NT2/D1 (cell line): ENCODE measurements at regions not wholly inside any gene's neighbourhood (a gene's known extent, or its start where the extent isn't known, plus 50 kb on each side); places are given as distances from the start of the nearest gene placed in this dataset.
"Not testable (repeated sequence)": the region's sequence is repeated elsewhere in the genome, so short reads cannot be mapped to it uniquely, and the experiment has no call there.

Source experiments
- DNase-seq: peaks from one replicate; pipeline ENCODE4 v3.0.0-alpha.2; 2011; ENCODE audit warnings: low read depth, low spot score
- H3K27me3 ChIP-seq: 2 replicates; pipeline ENCODE4 v1.6.0; 2011; ENCODE audit warnings: mild to moderate bottlenecking; ENCODE audit not compliant: insufficient read length, insufficient read depth
- H3K36me3 ChIP-seq: 2 replicates; pipeline ENCODE4 v1.6.1; 2011; ENCODE audit warnings: mild to moderate bottlenecking, low read length, mixed read lengths; ENCODE audit not compliant: insufficient read depth, insufficient read length
- H3K4me1 ChIP-seq: 2 replicates; pipeline ENCODE4 v1.5.1; 2011; ENCODE audit not compliant: insufficient read depth, insufficient read length
- H3K4me3 ChIP-seq: 2 replicates; pipeline ENCODE4 v1.5.1; 2011; ENCODE audit warnings: low read depth; ENCODE audit not compliant: insufficient read length
- H3K9ac ChIP-seq: 2 replicates; pipeline ENCODE4 v1.6.0; 2011; ENCODE audit warnings: low read depth; ENCODE audit not compliant: insufficient read length
- H3K9me3 ChIP-seq: 2 replicates; pipeline ENCODE4 v1.5.1; 2011; ENCODE audit warnings: mild to moderate bottlenecking, low read length; ENCODE audit not compliant: insufficient read depth
- SUZ12 ChIP-seq: IDR thresholded peaks from 2 replicates; pipeline ENCODE4 v1.6.1; 2011; ENCODE audit not compliant: insufficient read length, insufficient read depth; ENCODE audit errors: extremely low read depth
- YY1 ChIP-seq: IDR thresholded peaks from 2 replicates; pipeline ENCODE4 v1.6.1; 2011; ENCODE audit not compliant: insufficient read length, insufficient read depth
- ZNF274 ChIP-seq: IDR thresholded peaks from 2 replicates; pipeline ENCODE4 v1.6.1; 2011; ENCODE audit warnings: mild to moderate bottlenecking, low read depth, low read length

DNA sequence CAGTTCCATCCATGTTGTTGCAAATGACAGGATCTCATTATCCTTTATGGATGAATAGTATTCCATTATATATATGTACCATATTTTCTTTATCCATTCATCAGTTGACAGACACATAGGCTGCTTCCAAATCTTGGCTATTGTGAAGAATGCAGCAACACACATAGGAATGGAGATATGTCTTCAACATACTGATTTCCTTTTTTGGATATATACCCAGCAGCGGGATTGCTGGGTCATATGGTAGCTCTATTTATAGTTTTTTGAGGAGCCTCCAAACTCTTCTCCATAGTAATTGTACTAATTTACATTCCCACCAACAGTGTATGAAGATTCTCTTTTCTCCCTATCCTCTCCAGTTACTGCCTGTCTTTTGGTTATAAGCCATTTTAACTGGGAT is 383.9 kb upstream of the CHORDC1 start:
- no peak for DNase-seq
- no peaks in the 10 kb centered on the region for H3K27me3 ChIP-seq
- H3K36me3 ChIP-seq: no peaks in the 10 kb centered on the region
- H3K4me3 ChIP-seq: no peak overlapping the region
- H3K4me1 ChIP-seq: no peaks in the 10 kb centered on the region
- H3K9me3 ChIP-seq: no peaks in the 10 kb centered on the region
- TF ChIP-seq YY1: no peak
- no peak for TF ChIP-seq SUZ12
- no peak for TF ChIP-seq ZNF274
- H3K9ac ChIP-seq: no peak overlapping the region

DNA sequence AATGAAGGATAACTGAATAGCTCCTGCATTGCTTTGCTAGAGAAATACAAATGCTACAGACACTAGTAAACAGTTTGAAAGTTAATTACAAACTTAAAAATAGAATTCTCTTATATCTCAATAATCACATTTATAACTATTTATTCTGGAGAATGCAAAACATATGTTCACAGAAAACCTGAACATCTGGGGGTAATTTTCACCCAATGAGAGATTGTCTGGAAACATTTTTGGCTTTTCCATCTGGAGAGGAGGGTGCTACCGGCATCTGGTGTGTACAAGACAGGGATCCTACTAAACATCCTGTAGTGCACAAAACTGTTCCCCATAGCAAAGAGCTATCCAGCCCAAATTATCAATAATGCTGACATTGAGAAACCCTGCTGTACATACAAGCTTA is 378.4 kb upstream of the CHORDC1 start:
- Histone ChIP-seq H3K4me1 (no peaks in the 10 kb centered on the region), H3K9ac (no peak overlapping the region), H3K9me3 (no peaks in the 10 kb centered on the region), H3K4me3 (no peak overlapping the region), H3K27me3 (no peaks in the 10 kb centered on the region), H3K36me3 (no peaks in the 10 kb centered on the region)
- TF ChIP-seq SUZ12: no peak
- TF ChIP-seq ZNF274: no peak
- TF ChIP-seq YY1: no peak
- no peak for DNase-seq

DNA sequence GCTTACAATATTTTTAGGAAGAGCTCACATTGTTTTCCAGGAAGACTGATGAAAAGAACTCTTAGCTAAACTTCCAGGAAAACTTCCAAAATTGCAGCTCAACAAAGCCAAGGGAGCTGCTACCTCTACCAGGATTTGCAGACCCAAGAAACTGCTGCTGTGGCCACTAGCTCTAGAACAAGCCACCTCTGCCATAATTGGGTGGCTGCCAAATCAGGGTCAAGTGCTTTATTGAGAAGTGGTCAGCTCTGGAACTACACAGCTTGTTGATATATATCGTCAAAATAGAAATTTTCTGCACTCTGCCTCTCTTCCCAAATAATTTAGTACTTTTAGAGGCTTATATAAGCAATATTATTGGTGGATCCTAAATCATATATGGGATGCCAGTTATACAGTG is 371.8 kb upstream of the CHORDC1 start:
- Histone ChIP-seq H3K9me3 (no peaks in the 10 kb centered on the region), H3K36me3 (no peaks in the 10 kb centered on the region), H3K4me1 (no peaks in the 10 kb centered on the region), H3K4me3 (no peak overlapping the region), H3K27me3 (no peaks in the 10 kb centered on the region), H3K9ac (no peak overlapping the region)
- no peak for DNase-seq
- no peak for TF ChIP-seq ZNF274
- no peak for TF ChIP-seq YY1
- no peak for TF ChIP-seq SUZ12

DNA sequence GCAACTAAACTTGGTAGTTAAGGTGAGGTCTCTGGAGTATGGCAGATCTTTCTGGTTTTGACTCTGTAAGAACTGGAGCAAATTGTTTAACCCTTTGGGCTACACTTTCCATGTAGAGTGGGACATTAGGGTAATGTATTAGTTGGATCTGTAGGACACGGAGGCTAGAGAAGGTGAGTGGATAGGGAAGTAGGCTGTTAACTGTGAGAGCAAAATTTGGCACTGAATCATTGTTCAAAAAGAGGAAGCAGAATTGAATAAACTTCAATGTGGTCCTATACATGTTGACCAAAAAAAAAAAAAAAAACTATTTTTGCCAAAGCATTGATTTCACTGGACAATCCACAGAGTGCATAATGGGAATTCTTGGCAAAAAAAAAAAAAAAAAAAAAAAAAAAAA is 370.2 kb upstream of the CHORDC1 start:
- H3K27me3 ChIP-seq: no peaks in the 10 kb centered on the region
- H3K9me3 ChIP-seq: no peaks in the 10 kb centered on the region
- no peak for TF ChIP-seq YY1
- no peak for TF ChIP-seq SUZ12
- no peak for TF ChIP-seq ZNF274
- no peak overlapping the region for H3K4me3 ChIP-seq
- DNase-seq: no peak
- no peaks in the 10 kb centered on the region for H3K4me1 ChIP-seq
- H3K9ac ChIP-seq: no peak overlapping the region
- no peaks in the 10 kb centered on the region for H3K36me3 ChIP-seq

DNA sequence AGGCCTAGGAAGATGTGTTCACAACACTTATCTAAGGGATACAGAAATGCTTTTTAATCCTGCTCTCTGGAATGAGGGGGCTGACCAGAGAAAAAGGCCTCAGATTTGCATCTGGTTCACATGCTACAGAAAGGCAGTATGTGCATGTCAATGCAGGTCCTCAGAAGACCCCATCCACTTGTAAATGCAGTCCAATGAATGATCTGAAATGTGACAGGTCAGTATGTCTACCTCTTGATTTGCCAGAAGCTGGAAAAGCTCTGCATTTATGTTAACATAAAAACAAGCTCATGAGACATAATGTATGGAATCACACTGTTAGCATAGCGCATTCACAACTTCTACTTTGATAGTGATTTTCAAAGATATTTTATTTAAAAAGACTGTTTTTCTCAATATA is 367.4 kb upstream of the CHORDC1 start:
- peak; percentile 13 for DNase-seq
- Histone ChIP-seq H3K27me3 (no peaks in the 10 kb centered on the region), H3K36me3 (no peaks in the 10 kb centered on the region), H3K4me1 (no peaks in the 10 kb centered on the region), H3K9ac (no peak overlapping the region), H3K4me3 (no peak overlapping the region), H3K9me3 (no peaks in the 10 kb centered on the region)
- no peak for TF ChIP-seq ZNF274
- no peak for TF ChIP-seq YY1
- TF ChIP-seq SUZ12: no peak

DNA sequence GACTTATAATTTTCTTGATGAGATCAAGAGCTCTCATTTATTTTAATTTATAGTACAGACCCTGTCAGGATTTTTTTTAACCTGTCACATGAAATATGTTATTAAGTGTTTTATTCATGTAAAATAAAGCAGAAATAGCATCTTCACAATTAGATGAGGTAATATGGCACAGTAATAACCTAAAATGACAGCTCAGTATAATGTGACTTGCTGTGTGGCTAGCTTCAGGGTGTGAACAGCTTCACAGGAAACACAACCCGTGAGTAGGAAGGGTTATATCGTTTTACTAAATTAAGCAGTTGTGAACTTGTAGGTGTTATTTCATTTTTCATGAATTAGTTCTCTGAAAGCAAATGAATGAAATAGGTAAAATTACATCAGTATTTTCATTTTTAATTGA is 366.9 kb upstream of the CHORDC1 start:
- DNase-seq: no peak
- no peak for TF ChIP-seq YY1
- no peak for TF ChIP-seq ZNF274
- TF ChIP-seq SUZ12: no peak
- no peaks in the 10 kb centered on the region for H3K4me1 ChIP-seq

DNA sequence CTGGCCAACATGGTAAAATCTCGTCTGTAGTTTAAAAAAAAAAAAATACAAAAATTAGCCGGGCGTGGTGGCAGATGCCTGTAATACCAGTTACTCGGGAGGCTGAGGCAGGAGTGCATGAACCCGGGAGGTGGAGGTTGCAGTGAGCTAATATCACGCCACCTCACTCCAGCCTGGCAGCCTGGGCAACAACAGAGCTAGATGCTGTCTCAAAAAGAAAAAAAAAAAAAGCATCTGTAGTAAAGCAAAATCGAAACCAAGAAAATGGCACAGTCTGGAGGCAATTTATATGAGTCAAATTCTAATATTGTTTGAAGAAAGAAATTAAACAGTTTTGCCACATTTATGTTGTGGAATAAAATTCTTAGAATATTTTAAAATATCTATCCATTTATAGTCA is 365.0 kb upstream of the CHORDC1 start:
- Histone ChIP-seq H3K4me1 (no peaks in the 10 kb centered on the region), H3K36me3 (no peaks in the 10 kb centered on the region), H3K9ac (no peak overlapping the region), H3K27me3 (no peaks in the 10 kb centered on the region), H3K4me3 (no peak overlapping the region), H3K9me3 (no peaks in the 10 kb centered on the region)
- DNase-seq: no peak
- TF ChIP-seq ZNF274 (no peak), SUZ12 (no peak), YY1 (no peak)

More for the DNA sequence above, 366.9 kb upstream of the CHORDC1 start:
- H3K9ac ChIP-seq: no peak overlapping the region
- no peak overlapping the region for H3K4me3 ChIP-seq
- no peaks in the 10 kb centered on the region for H3K9me3 ChIP-seq
- H3K27me3 ChIP-seq: no peaks in the 10 kb centered on the region
- H3K36me3 ChIP-seq: no peaks in the 10 kb centered on the region

DNA sequence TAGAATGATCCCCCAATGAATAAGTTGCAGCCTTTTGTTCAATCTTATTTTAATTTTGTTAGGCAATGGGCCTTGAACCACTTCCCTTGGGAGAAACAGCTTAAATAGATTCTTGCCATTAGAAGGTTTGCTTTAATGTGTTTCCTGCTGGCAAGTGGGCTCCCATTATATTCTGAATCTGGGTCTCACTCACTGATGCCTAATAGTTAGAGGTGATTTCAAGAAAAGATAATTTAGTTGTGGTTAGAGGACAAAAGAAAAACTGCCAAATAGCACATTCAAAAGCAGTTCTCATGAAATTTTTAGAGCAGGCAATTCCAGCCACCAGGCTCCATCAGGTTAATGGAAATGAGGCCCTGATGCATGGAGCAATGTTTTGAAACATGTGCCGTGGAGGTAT is 362.6 kb upstream of the CHORDC1 start:
- Histone ChIP-seq H3K9me3 (no peaks in the 10 kb centered on the region), H3K4me3 (no peak overlapping the region), H3K4me1 (no peaks in the 10 kb centered on the region), H3K27me3 (no peaks in the 10 kb centered on the region), H3K9ac (no peak overlapping the region), H3K36me3 (no peaks in the 10 kb centered on the region)
- no peak for DNase-seq
- no peak for TF ChIP-seq ZNF274
- TF ChIP-seq YY1: no peak
- TF ChIP-seq SUZ12: no peak

DNA sequence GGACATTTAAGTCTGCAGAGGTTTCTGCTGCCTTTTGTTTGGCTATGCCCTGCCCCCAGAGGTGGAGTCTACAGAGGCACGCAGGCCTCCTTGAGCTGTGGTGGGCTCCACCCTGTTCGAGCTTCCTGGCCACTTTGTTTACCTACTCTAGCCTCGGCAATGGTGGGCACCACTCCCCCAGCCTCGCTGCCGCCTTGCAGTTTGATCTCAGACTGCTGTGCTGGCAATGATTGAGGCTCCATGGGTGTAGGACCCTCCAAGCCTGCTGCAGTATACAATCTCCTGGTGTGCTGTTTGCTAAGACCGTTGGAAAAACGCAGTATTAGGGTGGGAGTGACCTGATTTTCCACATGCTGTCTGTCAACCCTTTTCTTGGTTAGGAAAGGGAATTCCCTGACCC is 360.1 kb upstream of the CHORDC1 start:
- not testable (repeated sequence) for H3K9me3 ChIP-seq, H3K36me3 ChIP-seq, H3K4me1 ChIP-seq, H3K27me3 ChIP-seq, H3K4me3 ChIP-seq, H3K9ac ChIP-seq, DNase-seq
